GM19372 (cell line): ENCODE measurements at regions not wholly inside any gene's neighbourhood (a gene's known extent, or its start where the extent isn't known, plus 50 kb on each side); places are given as distances from the start of the nearest gene placed in this dataset.

Experiments used
- ATAC-seq: cut with Tn5 transposase; IDR thresholded peaks from one replicate; pipeline ENCODE4 v1.9.1; 2021; ENCODE audit warnings: mild to moderate bottlenecking, low read depth, moderate library complexity; ENCODE audit not compliant: unreplicated experiment

DNA sequence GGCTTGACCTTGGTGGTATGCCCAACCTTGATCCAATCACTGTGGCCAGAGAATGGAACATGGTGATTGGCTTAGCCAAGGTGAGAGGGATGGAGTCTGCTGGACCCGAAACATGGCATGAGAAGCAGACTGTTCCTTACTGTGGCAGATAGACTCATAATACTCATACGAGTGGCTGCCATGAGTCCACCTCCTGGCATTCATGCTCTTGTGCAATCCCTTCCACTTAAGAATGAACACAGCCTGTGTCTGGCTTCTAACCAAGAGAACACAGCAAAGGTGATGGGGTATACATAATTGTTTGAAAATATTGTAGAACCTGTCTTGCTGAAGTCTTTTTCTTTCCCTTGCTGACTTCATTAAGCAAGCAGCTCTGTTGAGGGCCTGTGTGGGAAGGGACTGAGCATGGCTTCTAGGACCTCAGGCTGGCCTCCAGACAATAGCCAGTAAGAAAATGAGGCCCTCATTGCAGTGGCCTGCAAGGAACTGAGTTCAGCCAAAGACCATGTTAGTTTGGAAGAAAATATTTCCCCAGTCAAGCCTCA, 85.9 kb downstream of the ZNF281 start:
- no peak for ATAC-seq

DNA sequence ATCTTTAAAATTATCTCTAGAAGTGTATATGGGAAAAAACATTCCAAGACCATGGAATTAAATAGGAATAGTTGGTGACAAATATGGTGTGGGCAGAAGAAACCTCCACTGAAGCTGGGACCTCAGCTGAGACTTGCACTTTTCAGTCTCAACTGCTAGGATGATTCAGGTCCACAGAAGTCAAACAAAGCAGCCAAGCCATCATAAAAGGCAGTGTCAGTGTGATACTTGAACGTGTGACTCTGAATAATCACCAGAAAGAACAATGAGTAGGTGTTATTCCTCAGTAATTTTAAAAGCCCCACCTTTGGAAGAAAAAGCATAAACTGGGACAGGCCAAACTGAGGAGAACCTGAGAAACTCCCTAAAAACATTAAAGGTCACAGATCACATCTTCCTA, 90.7 kb downstream of the ZNF281 start:
- ATAC-seq: no peak

DNA sequence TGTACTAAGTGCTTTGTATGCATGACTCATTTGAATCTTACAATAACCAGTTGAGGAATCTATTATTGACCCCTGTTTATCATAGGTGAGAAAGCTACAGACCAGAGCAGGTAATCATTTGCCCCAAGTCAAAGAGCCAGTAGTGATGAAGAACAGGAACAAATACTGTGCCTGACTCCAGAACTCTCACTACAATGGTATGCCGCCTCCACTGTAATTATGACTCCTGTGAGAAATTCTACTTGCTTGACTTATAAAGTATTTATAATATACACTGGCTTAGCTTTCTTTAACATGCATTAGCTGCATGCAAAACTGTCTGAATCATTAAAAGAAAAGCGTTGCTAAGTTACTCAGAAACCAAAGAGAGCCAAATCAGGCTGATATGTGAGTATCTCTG, 92.6 kb downstream of the ZNF281 start:
- no peak for ATAC-seq

DNA sequence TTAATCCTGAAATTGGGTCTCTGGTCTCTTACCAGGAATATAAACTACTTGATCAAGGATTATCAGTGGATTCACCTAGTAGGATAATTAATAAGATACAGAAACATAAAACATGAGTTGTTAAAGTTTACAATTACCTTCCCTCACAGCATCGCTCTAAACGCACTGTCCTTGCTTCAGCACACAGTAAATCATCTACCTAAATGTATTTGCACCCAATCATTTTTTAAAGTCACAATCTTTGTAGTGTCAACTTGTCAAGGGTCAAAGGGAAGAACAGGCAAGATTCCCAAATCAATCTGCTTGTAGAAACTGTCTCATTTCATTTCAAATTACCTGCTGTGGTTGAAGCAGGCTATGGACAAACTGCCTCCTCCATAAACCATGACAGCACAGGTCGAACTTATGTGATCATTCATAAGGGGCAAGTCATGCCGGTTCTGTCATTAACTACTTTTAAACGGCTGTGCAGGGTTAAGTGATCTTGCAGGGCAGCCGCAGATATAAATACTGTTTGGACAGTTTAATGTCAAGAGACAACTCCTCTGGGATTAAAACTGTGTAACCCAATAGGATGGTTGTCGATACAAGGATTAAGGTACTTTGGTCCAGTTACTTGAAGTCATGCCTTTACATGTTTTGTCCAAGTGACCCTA, 93.6 kb downstream of the ZNF281 start:
- ATAC-seq: no peak

DNA sequence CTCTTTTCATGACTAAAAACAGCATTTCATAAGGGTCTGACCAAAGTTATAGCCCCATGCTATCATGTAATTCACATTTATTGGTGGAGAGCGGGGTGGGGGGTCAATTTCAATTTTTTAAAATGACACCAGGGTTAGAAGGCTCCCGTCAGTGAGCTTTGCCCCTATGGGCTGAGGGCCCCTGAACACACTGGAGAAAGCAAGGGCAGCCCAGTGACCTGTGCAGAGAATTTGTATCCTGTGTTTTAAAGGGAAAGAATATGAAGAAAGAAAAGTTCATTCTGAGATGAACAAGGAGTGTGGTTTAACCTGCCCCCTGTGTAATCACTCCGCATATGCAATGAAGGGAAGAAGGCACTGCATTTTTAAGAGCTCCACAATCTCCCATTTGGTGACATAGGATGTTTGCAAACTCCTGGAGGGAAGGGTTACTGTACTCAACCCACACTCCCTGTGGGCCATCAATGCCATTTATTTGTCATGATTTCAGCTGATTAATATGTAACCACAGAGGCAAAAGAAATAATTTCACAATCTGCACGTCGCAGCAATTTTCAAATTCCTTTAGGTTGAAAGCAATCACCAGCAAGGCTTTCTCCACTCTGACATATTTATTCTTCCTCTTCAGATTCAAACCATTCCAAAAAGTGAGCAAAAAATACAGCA, 95.6 kb downstream of the ZNF281 start:
- ATAC-seq: no peak

DNA sequence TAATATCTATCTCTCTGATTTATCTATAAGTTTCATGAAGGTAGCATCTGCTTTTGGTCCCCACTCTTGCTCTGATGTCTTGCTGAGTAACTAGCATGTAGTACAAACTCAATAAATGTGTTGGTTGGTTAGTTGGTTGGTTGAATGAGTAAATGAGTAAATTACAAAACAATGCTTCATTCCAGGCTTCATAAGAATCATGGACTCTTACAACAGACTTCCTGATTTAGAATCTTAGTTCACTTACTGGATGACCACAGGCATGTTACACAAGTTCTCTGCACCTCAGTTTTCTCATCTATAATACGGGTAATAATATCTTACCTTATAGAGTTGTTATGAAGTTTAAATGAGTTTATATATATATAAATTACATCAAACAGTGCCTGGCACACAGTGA, 98.6 kb downstream of the ZNF281 start:
- no peak for ATAC-seq

DNA sequence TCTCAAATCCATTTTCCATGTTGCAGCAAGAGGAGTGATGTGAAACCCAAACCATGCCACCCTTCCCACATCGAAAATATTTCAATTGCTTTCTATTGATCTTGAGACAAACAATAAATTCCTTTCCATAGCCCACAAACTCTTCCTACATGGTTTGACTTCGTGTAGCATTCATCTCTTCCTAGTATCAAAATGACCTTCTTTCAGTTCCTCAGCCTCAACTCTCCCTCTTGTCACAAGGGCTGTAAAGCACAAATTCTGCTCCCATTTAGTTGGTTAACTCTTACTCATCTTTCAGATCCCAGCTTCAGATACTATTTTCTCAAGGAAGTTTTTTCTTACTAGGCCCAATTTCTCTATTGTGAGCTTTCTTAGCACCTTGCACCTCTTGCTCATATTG, 99.0 kb downstream of the ZNF281 start:
- ATAC-seq: no peak

DNA sequence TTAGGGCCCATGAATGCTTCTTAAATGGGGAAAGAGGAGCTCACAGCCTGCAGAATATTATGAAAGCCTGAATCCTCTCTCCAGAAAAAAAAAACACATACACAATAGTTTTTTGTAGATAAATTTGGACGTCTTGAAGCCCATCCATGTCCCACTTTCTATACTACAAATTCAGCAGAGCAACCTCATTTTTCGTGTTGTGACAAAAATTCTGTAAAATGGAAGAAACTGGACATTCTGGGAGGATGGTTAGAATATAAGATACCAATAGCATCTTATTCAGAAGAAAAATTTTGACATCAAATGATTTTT, 102.1 kb downstream of the ZNF281 start:
- no peak for ATAC-seq

DNA sequence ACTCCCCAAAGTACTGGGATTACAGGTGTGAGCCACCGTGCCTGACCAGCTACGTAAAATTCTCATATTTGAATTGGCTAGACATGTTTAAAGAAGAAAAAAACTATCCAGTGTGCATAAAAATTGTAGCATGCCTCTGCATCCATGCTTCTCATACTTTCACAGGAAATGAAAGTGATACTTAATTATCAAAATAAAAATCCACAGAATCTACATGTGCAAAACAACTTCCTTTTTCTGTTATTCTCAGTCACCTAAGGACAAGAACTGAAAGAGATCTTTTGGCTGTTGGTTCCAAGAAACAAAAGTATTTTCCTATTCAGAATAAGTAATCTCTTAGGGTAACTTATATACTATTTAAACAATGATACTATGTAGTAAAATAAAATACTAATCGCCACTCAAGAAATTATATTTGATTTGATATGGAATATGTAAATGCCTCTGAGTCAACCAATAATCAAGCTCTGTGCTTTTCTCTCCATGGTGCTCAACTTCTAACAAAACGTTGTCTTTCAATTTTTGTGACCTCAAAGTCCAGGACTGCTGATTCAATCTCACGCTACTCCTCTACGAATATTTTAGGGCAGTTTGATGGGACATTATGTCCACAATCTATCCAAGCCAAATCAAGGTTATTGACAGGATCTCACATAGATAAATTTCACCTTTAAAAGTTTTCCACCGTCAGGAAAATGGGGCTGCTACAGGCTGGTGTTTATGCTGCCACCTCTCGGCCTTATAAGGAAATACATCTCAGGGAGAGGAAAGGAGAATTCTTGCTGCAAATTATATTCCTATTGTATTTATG, 102.7 kb downstream of the ZNF281 start:
- ATAC-seq: peak; percentile 43

DNA sequence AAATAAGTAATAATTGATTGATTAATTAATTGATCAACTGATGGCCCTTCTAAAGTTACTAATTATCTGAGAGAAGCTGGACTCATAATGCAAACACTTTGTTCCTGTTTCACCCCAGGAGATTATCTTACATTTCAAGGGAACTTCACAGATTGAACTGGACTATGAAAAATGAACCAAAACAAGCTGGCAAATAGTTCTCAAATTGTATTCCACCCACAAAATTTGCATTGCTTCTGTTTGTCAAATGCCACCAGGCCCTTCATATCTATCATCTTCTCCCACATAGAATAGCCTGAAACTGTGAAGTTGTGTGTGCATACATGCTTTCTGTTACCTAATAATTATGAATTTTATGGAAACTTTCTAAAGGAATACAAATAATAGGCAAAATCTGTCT, 104.0 kb downstream of the ZNF281 start:
- no peak for ATAC-seq

DNA sequence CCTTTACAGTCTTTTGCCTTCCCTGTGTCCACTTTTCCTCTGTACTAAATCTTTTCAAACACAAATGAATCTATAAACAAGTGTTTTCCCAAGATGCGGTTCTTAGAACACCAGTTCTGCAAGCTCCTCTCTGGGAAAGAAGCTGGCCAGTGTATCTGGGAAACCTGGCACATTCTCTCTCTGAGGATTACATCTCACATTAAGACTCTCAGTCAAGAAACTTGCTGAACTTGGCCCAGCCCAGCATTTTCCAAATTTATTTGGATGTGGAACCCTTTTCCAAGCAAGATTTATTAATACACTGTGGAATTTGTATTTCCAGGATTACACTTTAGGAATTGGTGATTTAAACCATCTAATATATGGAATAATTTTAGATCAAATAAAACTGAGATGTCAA, 105.7 kb downstream of the ZNF281 start:
- no peak for ATAC-seq

DNA sequence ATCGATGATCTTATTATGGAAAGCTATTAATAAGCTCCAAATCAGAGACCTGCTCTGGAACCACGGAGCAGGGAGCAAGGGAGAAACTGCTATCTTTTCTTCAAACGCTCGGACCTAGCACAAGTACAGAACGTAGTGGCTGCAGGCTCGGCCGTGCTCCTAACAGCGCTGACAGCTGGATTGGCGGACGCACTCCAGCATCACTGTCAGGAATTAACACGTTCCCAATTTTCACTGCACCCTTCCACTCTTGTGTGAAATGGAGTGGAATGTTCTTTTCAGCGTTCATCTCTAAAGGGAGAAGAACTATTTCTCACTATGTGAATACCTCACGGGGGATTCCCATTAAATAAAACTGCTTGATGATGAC, 106.9 kb downstream of the ZNF281 start:
- ATAC-seq: no peak

DNA sequence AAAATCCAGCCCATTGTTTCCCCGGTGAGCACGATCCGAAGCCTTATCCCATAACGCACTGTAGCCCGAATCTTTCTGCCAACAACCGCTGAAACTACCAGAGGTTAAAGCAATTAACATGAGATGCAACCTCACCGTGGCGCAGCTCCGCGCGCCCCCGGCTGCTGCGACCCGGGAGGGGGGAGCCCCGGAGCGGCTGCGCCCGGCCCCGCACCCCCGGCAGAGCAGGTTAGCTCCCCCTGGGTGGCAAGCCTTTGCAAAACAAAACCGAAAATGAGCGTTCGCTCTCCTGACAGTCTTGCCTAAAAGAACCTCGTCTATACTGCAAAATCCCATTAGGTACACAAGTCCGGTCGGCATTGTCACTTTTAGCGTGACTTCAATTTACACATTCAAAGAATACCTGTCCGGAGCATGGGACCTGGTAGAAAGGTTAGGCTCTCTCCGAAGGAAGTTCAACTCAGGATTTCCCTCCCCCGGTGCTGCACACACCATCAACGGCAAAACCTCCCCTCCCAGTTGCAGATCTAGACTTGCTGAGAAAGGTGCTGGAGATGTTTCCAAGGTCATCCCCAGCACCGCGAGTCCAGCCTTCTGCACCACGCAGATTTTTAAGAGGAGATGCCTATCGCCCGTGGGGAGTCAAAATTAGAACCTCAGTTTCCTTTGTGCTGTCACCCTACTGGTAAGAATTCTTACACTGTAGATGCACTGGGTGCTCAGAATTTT, 107.5 kb downstream of the ZNF281 start:
- ATAC-seq: peak; percentile 61

DNA sequence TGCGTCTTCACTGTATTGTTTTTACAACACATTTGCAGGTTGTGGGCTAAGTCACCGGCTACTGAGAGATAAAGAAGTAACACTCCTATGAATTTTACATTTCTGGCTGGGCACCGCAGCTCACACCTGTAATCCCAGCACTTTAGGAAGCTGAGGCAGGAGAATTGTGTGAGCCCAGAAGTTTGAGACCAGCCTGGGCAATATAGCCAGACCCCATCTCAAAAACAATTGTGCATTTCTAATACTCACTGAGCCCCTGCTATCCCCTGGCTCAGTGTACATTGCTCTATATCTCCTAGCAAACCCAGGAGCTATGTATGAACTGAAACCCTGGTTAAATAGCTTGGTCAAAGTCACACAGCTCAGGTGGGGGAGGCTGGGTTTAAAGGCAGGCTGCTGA, 108.7 kb downstream of the ZNF281 start:
- ATAC-seq: no peak

DNA sequence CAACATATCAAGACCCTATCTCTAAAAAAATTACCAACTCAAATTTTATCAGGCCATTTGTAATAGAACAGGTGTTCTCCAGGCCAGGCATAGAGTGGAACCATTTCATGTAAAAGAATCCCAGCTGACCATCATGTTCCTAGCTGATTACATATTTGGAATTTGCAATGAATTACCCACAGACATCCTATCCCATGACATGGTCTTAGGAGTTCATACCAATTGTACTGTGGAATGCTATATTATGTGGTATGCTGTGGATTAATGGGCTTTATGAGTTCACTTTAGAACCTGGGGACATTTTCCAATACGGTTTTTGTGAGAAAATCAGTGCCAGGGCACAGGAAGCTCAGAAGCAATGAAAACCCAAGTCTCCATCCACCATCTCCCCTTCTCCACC, 110.3 kb downstream of the ZNF281 start:
- ATAC-seq: no peak

DNA sequence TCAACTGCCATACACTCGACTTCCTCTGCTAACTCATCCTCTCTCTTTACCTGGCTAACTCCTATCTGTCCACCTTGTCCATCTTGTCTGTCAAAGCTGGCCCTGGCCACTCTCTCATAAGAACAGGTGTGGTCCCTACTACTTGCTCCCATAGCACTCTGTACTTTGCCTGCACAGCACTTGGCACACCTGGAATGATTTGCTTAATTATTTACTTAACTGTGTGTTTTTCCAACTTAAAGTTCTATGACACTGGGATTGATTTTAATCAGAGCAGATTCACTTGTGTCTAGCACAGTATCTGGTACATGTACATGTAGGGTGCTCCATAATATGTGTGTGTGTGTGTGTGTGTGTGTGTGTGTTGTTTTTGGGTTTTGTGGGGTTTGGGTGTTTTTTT, 111.6 kb downstream of the ZNF281 start:
- ATAC-seq: no peak

DNA sequence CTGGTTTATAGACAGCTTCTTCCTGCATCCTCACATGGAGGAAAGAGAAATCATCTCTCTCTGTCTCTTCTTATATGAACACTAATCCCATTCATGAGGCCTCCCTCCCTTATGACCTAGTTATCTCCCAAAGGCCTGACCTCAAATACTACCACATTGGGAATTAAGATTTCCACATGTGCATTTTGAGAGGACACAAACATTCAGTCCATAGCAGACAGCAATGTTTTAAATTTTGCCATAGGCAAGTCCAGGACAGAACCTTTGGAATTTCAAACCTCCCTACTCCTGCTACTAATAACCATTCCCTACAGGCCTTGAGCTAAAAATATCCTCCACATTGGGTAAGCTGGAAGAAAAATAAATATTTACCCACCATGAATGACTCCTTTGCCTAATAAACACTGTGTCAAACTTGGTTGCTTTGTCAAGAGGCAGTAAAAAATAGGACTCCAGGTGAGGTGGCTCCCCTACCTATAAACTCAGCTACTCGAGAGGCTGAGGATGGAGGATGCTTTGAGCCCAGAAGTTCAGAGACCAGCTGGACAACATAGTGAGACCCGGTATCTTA, 113.7 kb downstream of the ZNF281 start:
- no peak for ATAC-seq

DNA sequence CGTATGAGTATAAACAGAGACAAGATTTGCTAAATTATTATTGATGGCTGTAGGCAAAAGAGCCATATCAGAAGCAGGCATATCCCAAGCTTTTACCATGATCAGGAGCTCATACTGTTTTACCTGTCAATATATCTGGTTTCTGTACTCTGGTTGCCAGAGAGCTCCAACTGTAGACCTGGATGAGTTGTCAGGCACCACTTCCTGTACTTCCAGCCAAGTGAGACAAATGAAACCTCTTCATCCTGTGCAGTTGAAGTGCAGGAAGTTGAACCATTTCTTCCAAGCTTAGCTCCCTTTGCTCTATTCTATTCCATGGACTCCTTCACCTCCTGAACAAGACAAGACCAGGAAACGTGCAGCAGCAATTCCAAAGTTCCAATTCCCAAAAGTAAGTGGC, 115.6 kb downstream of the ZNF281 start:
- ATAC-seq: no peak

DNA sequence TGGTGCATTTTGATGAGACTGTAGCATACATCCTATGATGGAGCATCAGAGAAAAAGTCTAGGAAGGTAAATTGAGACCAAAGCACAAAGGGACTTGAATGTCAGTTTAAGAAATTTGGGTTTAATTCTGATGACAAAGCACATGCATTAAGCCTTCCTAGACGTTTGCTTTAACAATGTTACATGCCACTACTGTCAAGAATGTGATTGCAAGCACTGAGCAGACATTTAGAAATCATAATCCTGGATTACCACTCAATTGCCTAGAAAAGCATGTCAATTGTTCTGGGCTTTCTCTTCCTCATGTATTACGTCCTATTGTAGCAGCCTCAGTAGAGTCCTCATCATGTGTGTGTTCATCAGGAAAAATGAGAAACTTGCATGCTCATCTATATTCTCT, 117.1 kb downstream of the ZNF281 start:
- no peak for ATAC-seq

DNA sequence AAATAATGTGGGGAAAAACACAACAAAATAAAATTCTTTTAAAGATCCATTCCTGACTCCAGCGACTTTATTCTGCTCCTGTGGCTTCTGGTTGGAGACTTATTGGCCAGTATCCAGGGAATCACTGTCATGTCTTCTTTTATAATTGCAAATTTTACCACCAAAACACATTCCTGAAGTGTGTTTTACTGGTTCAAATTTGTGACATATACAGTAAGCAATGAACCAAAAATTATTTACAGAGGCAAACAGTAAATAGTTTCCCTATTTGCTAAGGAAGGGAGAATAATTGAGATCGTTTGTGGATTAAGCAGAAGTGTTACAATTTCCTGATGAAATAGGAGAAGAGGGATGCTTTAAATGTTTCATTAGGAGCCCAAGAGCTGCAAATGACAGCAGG, 118.7 kb downstream of the ZNF281 start:
- ATAC-seq: no peak
